ENCODE measurements at regions not wholly inside any gene's neighbourhood (a gene's known extent, or its start where the extent isn't known, plus 50 kb on each side); places are given as distances from the start of the nearest gene placed in this dataset.

DNA sequence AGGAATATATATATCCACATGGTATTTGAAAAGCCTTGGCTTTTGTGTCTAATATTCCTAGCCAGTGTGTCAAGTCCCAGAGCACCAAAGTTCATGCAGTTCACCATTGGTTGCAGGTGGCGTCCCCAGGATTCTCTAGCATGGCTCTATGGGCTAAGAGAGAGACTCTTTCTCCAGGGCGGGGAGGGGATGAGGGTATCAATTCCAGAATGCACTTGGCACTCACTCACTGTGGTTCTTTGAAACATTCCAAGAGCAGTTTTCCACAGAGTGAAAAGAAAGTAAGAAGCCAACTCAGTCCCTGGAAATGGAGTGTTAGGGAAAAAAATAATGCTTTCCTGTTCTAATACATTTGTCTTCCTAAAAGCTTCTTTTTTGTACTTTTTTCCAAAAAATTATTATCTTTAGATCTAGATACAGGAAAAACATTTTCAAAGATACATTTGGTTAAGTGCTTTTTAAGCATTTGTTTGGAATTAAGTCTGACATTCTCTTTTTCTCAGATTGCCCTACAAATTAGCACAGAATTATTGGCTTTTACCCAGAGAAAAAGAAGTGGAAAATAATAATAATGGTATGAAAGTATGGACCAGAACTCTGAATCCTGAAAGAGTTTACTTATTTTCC is 239.9 kb downstream of the PAX3 start:
- no peak for DNase-seq (ENCODE audit: low spot score)

DNA sequence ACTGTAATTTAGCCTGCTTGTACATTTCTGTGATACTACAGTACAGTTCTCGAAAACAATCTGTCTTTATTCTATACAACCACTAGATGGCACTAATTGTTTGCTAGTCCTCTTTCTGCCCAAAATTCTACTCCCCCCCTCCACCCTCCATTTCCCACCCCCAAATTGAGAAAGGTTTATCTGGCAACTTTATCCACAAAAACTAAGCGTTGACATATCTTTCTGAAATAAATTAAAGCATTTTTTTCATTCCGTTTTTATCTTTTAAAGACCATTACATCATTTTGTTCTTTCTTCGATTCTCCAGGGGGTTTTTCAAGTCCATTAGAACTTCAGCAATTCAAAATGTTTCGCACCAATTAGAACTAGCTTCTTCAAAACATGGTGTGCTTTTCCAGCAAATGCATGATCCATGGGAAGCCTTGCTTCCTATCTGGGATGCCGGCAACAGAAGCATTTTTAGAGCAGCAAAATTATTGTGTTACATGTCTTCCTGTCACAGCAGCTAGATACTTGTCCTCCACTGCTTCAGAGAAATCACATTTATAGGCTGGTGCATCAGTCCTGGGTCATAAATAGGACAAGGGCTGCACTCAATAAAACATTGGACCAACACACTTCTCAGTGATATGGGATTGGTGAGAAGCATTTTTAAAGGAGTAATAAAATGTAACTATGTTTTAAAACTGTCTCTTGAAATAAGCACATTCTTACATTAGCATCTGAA is 241.3 kb downstream of the PAX3 start:
- peak; percentile 3 for DNase-seq (ENCODE audit: low spot score)

DNA sequence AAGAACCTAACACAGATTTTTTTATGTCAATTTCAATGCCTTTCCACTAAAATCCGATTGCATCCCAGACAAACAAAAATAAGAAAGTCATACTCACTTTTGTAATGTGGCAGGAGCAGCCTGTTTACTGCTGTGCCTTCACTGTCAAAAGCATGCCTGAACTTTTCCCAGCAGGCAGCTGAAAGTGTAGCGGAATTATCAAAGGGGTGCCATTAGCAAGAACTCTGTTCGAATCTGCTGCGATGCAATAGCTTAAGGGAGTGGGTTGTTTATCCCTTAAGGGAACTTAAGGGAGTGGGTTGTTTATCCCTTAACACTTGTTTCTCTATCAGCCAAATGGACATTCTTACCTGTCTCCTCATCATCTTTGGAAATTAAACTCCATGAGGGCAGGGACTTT is 243.5 kb downstream of the PAX3 start:
- DNase-seq (ENCODE audit: low spot score), result no peak

DNA sequence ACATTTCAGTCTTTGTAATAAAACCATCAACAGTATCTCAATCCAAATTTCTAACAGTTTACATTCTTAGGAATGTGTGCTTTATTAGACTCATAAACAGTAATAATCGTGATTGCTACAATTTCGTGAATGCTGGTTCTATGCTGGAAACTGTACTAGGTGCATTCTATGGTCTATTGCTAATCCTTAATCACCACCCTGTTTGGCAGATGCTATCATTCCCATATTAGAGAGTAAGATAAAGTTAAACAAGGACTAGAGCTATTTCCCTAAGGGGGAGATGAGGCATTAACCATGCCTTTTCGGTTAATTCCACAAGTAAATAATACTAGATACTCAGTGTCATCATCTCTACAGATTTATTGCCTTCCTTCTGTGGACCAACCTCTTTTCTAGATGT is 244.0 kb downstream of the PAX3 start:
- DNase-seq (ENCODE audit: low spot score), result no peak

DNA sequence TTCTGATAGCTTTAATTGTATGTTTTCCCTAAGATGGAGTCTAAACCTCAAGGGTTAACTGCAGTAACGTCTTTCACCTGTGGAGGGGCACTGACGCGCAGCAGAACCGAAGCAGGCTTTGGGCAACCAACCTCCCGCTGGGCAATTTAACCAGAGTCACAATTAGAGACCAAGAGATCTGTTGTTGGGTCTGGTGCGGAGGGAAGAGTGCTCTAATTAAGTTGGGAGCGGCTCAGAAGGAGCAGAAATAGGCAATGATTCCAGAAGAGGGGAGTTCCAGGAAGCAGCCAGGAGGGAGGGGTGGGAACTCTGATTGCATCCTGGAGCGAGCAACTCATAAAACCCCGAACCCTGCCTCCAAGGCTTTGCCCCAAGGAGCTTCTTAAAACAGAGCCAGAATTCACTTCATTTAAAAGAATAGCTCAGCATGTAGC is 245.8 kb downstream of the PAX3 start:
- DNase-seq (ENCODE audit: low spot score), result peak; percentile 3

DNA sequence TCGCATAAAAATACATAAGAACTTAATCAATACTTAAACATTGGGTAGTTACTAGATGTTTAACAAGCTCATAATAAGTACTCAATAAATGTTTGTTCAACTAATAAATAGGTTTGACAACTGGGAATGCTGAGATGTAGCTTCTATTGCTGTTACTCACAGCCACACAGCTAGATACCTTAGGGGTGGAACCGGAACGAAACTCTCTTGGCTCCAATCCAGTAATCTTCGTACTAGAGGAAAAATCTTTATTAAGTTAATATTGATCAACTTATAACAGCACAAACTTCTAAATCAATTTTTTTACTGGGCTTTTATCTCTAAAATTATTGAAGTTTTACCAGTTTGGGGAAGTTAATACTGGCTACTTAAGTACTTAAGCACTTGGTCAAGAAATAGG is 247.8 kb downstream of the PAX3 start:
- no peak for DNase-seq (ENCODE audit: low spot score)

DNA sequence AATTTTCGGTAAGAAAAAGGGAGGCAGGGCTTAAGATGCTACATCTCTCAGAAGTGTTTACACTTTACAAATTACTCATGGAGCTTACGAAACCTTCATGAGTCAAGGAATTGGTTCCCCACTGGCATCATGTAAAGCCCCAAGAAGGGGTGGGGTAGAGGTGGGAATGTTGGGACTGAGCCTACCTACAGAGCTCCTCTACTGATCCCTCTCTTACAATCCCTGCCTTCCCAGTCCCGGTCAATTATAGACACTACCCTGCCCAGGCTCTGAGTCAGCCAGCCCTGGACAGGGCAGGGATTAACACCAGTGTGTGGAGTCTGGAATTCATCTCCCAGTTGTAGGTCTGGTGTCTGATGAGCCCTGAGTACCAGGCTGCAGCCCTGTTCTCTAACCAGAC is 248.9 kb downstream of the PAX3 start:
- no peak for DNase-seq (ENCODE audit: low spot score)

DNA sequence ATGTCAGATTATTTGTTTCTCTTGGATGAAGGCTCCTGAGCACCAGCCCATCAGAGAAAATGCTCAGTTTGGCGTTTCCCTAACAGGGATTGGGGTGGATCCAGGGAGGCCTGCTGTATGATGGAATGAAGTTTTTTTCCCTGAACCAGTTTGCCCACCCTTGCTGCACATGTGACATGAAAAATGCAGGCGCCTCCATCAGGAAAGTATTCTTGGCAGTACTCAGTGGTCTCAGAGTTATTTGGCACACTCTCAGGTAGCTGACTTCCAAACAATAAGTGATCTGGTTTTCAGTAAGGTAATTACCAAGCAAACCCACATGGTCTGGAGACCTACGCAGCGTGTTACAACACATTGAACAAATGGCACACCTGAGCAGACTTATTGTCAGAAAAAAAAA is 254.9 kb downstream of the PAX3 start:
- DNase-seq (ENCODE audit: low spot score), result no peak

DNA sequence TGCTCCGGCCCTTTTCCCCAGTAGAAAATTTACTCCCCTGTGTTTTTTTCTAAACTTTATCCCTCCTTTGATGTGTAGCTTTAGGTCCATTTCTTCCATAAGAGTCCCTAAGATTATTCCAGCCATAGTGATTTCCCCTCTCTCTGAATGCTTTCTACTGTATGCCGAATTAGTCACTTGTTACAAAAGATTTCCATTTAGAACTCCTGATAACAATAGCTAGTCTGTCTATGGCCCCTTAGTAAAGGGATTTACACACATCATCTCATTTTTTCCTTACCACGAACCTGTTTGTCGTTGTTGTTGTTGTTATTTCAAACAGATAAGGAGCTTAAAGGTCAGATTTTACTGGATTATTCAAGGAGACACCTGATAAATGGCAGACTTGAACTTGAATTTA is 256.1 kb downstream of the PAX3 start:
- no peak for DNase-seq (ENCODE audit: low spot score)

DNA sequence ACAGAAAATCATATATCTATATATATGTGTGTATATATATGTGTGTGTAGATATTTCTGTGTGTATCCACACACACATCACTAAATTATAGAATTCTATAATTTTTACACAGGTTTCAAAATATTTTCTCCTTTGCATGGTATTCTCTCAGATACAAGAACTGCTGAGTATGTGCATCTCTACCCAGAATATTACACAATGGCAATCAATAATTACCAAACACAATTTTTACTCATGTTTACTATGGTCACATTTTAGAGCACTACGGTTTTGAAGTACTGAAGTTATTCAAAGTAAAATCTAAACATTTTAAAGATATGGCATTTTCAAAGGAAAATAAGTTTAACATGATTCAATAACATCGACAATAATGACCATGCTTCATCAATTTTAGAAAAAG is 258.5 kb downstream of the PAX3 start:
- no peak for DNase-seq (ENCODE audit: low spot score)

DNA sequence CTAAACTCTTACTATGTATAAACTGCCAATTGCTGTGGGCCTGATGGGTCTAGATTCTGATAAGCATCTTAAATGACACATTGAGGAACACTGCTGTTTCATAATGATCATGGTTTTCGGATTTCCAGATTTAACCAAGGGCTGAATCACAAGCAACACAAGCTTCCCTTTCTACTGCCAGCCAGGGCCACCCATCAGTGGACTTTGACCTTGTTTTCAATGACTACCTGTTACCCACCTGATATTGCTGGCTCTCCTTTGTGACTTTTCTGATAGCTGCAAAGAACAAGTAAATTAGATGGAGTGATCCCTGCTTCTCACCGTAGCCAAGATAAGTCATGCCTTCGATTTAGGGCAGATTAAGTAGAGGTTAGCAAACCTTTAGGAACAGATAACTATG is 259.0 kb downstream of the PAX3 start:
- DNase-seq (ENCODE audit: low spot score), result no peak

DNA sequence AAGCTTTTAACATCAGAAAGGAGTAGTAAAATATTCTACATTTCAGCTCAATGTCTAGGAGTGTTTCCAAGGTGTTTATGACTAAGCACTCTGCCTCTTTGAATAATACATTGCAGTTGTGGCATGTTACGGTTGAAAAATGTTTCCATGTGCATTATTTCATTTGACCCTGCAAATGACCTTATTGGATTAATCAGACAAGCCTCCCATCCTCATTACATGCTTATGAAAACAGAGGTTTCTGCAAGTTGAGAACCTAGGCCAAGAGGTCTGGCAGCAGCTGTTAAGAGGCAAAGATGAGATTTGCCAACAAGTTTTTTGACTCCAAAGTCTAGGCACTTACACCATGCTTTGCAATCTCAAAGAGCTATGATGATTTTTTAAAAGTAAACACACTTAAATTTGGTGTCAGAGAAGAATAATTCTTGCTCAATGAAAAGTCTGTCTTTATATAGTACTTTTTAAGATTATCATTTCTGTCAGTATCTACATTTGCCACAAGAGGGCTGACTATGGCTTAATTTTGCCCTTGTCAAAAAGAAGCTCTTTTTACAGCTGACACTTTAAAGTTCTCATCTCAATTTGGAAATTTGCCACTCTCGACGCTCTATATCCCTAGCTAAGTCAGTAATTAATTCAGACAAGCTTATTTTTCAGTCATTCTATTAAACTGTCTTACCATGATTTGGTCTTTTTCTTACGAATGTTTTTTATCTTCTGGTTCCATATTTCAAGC is 260.6 kb downstream of the PAX3 start:
- DNase-seq (ENCODE audit: low spot score), result peak; percentile 6

DNA sequence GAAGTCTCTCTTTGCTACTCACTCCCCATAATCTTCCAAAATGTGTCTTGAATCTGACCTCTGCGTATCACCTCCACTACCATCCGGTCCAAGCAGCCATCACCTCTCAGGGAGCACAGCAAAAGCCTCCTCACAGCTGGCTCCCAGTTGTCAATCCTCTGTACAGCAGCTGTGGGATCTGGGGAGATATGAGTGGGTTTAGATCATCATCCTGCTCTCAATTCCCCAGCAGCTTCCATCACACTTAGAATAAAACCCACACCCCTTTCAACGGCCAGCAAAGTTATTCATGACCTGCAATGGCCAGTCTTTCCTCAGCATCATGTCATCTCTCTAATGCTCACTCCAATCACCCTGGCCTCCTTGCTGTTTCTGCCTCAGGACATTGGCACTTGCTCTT is 261.6 kb downstream of the PAX3 start:
- no peak for DNase-seq (ENCODE audit: low spot score)

DNA sequence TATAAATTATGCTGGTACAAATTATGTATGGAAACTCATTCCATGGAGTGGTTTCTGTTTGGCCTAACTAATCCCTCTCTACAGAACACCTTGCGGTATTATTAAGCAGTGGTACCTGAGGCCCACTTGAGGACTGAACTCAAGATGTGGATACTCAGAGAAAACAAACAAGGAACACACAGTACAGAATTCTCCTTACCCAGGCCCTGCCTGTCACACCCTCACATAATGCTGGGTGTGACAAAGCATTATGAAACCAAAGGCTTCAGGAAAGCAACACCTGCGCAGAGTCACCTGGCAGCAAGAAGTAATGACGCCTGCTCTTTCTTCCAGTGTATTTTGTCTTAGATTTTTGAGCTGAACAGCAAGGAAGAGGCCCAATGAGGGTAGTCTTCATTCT is 264.7 kb downstream of the PAX3 start:
- no peak for DNase-seq (ENCODE audit: low spot score)

DNA sequence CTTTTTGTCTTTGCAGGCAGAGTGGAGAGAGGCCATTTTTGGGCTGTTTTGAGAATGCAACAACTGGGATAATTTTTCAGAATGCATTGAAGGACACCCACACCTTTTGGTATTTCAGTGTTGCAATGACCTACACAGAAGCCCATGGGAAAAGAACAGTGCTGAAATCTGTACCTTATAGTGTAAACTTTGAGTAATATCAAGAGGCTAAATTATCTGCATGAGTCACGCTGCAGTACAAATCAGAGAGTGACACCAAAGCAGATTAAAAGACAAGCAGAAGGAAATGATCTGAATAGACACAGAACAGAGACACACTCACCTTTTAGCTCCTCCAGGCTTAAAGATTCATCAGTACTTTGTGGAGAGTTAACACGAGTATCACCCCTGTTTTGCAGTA is 265.3 kb downstream of the PAX3 start:
- no peak for DNase-seq (ENCODE audit: low spot score)

DNA sequence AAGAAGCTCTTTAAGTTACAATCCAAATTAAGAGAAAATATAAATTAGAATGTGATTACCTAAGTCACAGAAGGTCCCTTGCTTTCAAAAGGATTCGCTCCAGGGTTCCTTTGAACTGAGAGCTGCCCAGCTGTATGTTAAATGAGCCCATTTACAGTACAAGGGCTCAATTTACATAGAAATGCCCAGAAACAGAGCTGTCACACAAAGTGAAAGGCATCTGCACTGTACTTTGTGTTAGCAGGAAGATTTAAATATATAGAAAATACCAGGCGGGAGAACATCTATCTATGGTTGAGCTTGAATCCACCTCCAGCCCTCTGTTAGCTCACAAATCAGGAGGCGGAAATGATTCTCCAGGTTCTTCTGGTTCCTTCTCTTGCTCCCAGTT is 272.9 kb downstream of the PAX3 start:
- DNase-seq (ENCODE audit: low spot score), result no peak

DNA sequence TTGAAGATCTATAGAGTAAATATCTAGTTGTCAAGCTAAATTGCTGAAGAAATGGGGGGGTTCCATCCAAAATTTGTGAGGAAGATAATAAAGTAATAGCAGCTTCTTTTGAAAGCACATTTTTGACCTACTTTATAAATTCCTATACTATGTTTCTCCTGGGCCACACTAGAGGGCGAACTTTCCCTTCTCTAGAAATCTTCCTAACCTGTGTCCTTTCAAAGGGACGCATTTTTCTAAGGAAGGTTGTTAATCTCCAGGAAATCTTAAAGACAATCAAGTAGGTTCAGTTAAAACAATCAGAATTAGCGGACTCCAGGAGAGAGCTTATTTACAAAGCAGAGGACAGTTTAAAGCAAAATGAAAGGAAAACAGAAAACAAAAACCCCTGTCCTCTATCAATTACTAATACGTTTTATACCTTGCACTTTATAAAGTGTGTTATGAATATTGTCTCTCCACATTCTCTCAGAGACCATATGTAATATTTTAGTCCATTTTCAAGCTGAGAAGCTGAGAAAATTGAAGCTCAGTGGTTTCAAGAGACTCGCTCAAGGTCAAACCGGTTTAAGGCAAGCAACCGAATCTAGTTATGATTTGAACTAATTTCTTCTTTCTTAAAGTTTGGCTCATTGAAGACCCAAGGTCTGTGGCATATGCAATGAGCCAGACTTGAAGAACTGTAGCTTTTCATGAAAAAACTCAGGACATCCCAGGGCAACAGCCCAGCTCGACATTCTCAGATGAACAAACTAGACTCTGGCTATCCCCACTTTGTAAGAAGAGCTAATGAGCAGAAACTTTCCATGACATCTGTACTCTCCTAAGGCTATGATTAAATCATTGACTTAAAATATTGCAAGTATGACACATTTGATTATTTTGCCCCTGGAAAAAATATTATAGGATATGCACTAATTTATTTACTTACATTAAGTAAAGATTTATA is 273.6 kb downstream of the PAX3 start:
- DNase-seq (ENCODE audit: low spot score), result peak; percentile 12

DNA sequence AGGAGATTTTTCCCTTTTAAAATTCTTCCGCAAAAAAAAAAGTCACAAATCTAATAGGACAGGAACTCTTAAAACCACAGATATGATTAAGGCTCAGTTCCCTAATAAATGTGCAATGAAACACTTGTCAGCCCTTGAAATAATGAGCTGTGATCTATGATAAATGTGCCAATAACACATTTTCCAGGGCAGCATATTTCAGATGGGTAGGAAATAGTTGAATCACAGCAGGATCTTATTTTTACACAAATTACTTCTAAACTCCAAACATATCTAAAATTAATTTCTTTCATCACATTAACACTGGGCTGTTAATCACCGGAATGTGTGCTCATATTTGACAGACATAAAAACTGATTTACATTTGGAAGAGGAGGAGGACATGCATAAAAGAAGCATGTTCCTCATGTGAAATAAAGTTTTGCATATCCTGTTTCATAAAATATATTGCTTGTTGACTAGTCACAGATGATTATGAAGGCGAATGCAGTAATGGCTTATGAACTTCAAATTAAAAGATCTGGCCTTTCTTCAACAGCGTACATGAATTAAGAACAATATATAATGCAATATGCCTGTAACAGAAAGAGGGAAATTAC is 281.4 kb downstream of the PAX3 start:
- DNase-seq (ENCODE audit: low spot score), result no peak

DNA sequence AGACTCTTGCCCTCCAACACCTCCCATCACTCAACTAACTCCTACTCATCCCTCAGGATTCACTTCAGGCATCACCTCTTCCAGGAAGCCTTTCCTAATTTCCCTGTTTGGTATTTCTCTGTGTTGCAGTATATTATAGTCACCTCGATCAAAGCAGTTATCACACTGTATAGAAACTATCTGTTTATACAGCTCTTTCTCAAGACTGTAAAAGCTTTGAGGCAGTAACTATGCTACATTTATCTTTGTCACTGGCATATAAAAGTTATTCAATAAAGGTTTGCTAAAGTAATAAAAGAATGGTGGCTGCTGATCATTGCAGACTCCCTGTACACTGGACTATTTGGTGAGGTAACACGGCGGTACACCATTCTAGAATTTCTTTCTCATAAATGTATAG is 284.9 kb downstream of the PAX3 start:
- DNase-seq (ENCODE audit: low spot score), result no peak

DNA sequence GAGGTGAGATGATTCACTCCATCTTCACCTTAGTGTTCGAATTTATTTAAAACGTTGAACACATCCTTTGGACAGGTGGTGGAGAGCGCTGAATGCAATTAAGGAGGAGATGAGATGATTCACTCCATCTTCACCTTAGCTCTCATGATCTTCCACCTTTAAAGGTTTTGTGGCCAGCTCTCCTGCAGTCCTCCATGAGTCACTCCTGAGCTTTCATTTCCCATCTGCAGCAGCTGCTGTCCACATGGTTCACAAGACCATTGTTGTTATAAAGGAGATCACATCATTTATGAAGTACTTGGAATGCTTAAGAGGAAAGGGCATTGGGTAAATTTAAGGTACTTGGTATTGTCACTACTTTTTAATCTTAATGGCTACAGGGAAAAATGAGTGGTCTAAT is 298.5 kb downstream of the PAX3 start:
- no peak for DNase-seq (ENCODE audit: low spot score)

DNA sequence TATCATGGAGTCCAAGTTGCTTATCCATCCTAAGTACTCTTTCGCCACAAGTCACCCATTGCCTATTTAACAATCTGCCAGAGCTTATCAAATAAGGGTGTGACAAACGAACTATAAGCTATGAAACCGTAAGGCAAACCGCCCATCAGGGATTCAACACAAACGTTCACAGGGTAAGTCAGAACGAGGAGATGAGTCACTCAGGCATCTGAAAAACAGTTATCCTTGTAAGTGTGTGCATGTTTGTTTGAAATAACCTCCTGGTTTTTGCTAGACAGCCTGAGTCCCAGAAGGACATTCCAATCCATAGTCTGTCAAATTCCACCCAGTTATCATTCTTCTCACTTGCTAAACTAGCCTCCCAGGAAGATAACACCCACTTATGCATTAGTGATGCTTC is 299.1 kb downstream of the PAX3 start:
- no peak for DNase-seq (ENCODE audit: low spot score)

DNA sequence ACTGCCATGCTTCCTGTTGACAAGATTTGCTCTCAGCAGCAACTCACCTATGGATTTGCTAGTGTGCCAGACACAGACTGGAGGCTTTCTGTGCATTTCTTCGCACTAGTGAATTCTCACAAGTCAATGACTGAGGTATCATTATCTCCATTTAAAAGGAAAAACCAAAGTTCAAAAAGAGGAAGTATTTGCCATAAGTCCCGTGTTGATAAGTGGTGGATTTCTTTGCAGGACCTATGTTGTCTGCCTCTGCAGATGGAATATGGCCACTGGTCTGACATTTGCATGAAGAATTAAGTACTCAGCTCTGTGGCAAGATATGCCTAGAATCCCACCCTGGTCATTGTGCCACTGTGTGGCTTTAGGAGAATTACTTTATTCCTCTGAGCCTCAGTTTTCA is 299.6 kb downstream of the PAX3 start:
- DNase-seq (ENCODE audit: low spot score), result no peak
